ENCODE measurements at regions not wholly inside any gene's neighbourhood (a gene's known extent, or its start where the extent isn't known, plus 50 kb on each side); places are given as distances from the start of the nearest gene placed in this dataset.

DNA sequence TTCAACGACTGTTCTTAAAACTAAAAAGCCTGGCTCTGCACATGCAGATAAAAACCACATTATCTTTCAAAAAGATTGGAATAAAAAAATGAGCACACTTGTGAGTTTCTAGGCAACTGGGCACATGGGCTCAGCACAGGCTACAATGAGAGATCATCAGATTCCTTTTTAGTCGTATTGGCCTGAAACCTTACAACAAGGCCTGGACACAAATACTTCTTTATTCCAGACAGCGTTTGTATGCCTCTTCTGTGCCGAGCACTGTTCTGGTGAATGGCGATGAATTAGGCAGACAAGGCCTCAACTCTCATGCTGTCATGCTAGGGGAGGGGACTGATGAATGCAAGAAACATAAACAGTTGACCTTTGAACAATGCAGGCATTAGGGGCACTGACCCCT lies 463.0 kb downstream of the AACS start:
- Histone ChIP-seq H3K18ac (ENCODE audit: insufficient read length, low read depth, low read length) (no peak overlapping the region), H4K8ac (replicated peaks; ENCODE audit: insufficient read length, low read depth, low read length) (no peak overlapping the region), H3K9me3 (ENCODE audit: control insufficient read depth, low read depth, low read length) (no peaks in the 10 kb centered on the region), H2BK20ac (ENCODE audit: low read depth, low read length, poor library complexity, severe bottlenecking) (no peak overlapping the region), H2BK15ac (ENCODE audit: low read depth, low read length) (no peak overlapping the region), H4K5ac (ENCODE audit: insufficient read length, low read depth, low read length) (no peak overlapping the region), H3K79me1 (ENCODE audit: insufficient read depth, low read depth, low read length, poor library complexity, severe bottlenecking) (no peaks in the 10 kb centered on the region), H3K27ac (ENCODE audit: insufficient read length, low read depth, low read length) (no peak overlapping the region), H4K91ac (ENCODE audit: insufficient read length, low read depth, low read length) (no peak overlapping the region), H3K27me3 (ENCODE audit: insufficient read depth, low read length) (no peaks in the 10 kb centered on the region), H3T11ph (ENCODE audit: low read length) (no peak overlapping the region), H2BK5ac (ENCODE audit: insufficient read length, low read length) (no peak overlapping the region), H3K9ac (ENCODE audit: extremely low read depth, insufficient read length, low read length) (no peak overlapping the region), H3K79me2 (ENCODE audit: insufficient read depth, low read length) (no peaks in the 10 kb centered on the region), H2AK5ac (ENCODE audit: insufficient read length, low read length) (no peak overlapping the region), H3K23me2 (ENCODE audit: insufficient read length, low read depth, low read length, poor library complexity, severe bottlenecking) (no peaks in the 10 kb centered on the region), H2BK12ac (ENCODE audit: insufficient read length, low read depth, low read length) (no peak overlapping the region), H3K4ac (ENCODE audit: low read depth, low read length) (no peak overlapping the region), H4K20me1 (ENCODE audit: control insufficient read depth, insufficient read depth, insufficient read length) (no peaks in the 10 kb centered on the region), H3K14ac (ENCODE audit: insufficient read depth, low read length) (no peak overlapping the region), H2BK120ac (ENCODE audit: low read depth, low read length, poor library complexity, severe bottlenecking) (no peak overlapping the region), H3K4me1 (ENCODE audit: insufficient read depth, low read length) (no peaks in the 10 kb centered on the region), H3K23ac (ENCODE audit: insufficient read length, low read depth, low read length) (no peak overlapping the region), H2AFZ (ENCODE audit: low read length) (no peak overlapping the region), H3K4me2 (ENCODE audit: insufficient read depth, insufficient read length, low read length) (no peak overlapping the region), H3K56ac (ENCODE audit: insufficient read length, low read depth, low read length) (no peak overlapping the region)
- no peaks in the 10 kb centered on the region for H3K9me3 Mint-ChIP-seq
- TF ChIP-seq, protein P1, sequence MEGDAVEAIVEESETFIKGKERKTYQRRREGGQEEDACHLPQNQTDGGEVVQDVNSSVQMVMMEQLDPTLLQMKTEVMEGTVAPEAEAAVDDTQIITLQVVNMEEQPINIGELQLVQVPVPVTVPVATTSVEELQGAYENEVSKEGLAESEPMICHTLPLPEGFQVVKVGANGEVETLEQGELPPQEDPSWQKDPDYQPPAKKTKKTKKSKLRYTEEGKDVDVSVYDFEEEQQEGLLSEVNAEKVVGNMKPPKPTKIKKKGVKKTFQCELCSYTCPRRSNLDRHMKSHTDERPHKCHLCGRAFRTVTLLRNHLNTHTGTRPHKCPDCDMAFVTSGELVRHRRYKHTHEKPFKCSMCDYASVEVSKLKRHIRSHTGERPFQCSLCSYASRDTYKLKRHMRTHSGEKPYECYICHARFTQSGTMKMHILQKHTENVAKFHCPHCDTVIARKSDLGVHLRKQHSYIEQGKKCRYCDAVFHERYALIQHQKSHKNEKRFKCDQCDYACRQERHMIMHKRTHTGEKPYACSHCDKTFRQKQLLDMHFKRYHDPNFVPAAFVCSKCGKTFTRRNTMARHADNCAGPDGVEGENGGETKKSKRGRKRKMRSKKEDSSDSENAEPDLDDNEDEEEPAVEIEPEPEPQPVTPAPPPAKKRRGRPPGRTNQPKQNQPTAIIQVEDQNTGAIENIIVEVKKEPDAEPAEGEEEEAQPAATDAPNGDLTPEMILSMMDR (conservative IDR thresholded peaks at IDR 0.05): no peak
- no peaks in the 10 kb centered on the region; a peak in 1 of 4 replicates for H3K4me1 Mint-ChIP-seq
- DNase-seq: no peak
- peaks cover 3% of the 10 kb centered on the region for H3K27me3 Mint-ChIP-seq (ENCODE audit: low read depth)
- WGBS (ENCODE audit: extremely low coverage, insufficient read length, low lambda C conversion rate): no CpG with 5 or more reads among the region's 5 CpGs
- no peak overlapping the region for H3K4me3 Mint-ChIP-seq
- peak overlapping the region in 1 of 3 experiments; percentile 74; a peak in 1 of 7 replicates for H3K27ac Mint-ChIP-seq
- H3K36me3 Mint-ChIP-seq (ENCODE audit: insufficient read depth in 1 of 3, low read depth in 3 of 3): peaks cover 0 to 26% (median 0%) of the 10 kb centered on the region in 3 experiments; a peak in 3 of 7 replicates

All from H9 (cell line).